Fibroblast of gingiva (primary cell): ENCODE measurements at regions not wholly inside any gene's neighbourhood (a gene's known extent, or its start where the extent isn't known, plus 50 kb on each side); places are given as distances from the start of the nearest gene placed in this dataset.
A peak's percentile ranks its signal among the peaks of the same experiment; 100 is the strongest.
"Not testable (repeated sequence)": the region's sequence is repeated elsewhere in the genome, so short reads cannot be mapped to it uniquely, and the experiment has no call there.

Experiments
- DNase-seq: peaks from one replicate; pipeline ENCODE4 v3.0.0-alpha.2; 2011; ENCODE audit warnings: low read depth

DNA sequence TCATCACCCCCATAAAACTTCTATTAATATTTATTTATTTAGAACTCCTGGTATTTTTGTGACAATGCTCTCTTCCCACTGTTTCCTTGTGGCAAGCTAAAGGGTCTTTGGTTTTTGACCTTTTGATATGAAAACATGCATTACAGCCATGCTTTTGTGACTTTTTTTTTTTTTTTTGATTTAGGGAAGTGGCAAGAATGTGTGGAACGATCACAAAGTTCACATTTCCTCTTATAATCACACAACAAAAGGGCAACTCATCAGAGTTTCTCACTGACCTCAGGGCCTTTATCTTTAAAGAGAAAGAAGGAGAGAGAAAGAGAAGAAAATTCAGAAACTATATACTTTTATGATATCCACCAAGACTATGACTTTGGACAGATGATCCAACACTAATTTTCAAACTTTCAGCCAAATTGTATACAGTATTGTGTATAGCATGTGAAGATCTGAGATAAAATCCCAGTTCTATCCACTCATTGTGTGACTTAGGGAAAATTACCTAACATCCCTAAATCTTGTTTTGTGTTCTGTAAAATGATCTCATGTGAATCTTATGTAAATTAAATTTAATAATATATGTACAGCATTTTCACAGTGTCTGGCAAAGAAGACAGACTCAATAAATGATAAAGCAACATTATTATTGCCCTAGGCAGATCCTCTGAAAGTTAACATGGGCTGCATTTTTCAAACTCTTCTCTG lies 106.8 kb upstream of the MARCKS start:
- no peak for DNase-seq

DNA sequence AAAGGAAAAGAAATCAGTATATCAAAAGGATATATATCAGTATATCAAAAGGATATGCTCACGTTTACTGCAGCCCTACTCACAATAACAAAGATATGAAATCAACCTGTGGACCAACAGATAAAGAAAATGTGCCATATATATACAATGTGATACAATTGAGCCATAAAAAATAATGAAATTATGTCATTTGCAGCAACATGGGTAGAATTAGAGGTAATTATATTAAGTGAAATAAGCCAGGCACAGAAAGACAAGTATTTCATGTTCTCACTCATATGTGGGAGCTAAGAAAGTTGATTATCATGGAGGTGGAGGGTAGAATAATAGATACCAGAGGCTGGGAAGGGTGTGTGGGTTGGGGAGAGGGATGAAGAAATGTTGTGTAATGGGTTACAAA lies 102.9 kb upstream of the MARCKS start:
- no peak for DNase-seq

DNA sequence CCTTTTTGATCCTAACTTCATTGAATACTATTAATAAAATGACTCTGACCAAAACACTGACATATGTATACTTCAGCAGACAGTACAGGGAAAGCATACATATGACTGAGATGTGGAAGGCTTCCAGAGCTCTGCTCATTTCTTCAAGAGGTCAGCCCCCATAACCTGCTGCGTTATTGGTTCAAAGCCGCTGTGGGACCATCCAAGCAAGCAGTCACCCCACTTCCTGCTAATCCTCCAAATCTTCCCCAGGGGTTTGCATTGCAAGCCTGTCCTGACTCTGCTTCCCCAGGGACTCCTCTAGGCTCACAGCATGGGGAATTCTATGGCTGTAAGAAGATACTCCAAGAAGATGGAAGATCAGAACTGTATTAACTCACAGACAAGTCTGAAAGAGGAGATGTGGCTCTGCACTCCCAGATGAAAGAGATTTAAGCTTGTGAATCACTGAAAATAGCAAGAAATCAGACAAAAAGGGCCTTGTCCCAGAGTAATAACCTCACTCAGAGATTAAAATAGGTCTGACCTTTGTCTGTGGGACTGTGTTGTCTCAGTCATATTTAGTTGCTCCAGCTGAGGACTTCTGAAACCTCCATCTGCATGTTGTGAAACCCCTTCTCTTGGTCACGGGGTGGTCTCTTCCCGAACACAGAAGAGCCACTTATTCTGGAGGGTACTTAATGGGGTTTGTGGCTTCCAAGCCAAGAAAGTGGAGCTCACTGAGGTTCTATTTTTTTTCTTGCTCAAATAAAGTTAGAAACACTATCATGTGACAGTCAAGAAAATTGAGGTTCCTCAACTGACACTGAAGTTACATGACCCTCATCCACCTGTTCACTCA lies 101.5 kb upstream of the MARCKS start:
- no peak for DNase-seq

GRCh38 chr6:113756290-113756665 lies 100.9 kb upstream of the MARCKS start:
- DNase-seq: no peak

- DNase-seq: no peak
Measured at GRCh38 chr6:113758214-113758613, 98.9 kb upstream of the MARCKS start.

DNA sequence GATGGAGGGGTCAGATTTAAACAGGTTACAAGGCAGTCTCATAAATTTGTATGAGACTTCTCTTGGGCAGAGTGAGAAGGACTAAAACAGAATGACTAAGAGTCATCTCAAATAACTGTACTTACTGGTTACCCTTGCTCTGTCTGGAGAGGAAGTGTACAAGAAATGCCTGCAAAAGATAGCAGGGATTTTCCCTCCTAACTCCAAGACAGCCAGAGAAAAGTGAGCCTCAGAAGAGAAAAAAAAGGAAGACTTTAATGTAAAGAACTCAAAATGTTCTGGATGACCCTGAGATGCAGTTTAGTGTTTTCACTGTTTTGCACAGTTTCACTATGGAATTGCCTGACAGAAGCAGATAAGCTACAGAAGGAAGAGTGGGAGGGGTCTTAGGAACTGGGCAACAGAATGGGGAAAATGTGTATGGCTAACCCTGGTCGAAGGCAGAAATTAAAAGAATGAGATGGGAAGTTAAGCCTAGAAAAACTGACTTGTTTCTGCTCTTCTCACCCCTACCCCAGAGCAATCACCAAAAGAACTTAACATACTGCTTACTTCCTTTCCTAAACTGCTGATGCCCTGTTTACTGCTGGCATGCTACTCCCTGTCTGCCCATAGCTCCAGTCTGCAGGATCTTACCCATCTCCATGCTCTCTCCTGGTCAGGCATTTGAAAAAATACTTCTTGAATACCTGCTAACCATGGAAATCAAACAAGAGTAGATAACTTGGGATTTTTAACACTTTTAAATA lies 98.1 kb upstream of the MARCKS start:
- DNase-seq: no peak

DNA sequence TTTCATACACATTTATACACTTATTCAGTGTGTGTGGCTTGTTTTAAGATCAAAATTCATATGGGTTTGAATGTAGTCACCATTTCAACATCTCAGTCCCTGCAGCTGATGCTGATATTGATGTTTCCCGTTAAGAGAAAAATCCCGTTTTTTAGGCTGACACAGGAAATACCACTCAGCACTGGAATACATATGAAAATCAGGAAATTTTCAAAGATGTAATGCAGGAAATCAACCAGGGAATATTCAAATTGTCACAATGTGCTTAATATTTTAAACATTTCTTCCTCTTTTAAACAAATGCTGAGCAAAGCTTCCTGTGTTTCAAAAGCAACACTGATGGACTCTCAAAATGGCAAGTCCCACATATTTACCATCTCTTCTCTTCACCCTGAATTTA lies 94.5 kb upstream of the MARCKS start:
- no peak for DNase-seq

GRCh38 chr6:113763311-113763766 lies 93.8 kb upstream of the MARCKS start:
- no peak for DNase-seq

DNA sequence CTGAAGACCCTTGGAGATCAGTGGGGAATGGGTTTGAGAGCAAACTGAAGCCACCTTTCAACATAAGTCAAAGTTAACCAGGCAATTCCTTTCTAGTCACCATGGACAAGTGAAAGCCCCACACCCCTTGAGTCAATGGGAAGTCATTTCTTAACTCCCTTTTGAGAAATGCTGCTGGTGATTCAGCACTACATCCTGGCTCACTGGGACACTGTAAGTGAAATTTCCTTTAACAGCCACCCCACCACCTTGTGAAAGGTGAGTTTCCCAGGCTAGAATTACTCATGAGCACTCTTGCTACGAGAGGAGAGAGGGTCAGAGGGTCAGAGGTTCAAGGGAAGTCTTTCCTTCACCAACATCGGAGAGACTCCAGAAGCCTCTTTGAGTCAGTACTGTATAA lies 93.3 kb upstream of the MARCKS start:
- DNase-seq: peak; percentile 35

DNA sequence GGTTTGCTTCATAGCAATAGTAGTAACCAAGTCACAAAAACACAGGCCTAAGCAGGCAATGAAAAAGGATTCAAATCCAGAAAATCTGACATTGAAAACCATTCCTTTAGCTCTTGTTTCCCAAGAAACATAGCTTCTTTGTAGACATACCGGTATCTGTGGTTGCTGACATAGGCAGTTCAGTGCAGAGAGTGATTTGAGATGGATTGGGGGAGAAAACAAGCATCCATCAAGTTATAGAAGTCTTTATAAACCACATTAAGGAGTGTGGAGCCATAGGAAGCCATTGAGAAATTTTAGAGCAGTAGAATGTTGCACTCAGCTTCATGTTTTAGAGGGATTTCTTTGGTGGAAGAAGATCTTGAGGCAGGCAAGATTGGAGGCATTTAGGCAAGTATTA lies 91.2 kb upstream of the MARCKS start:
- DNase-seq: no peak

- no peak for DNase-seq
Measured at GRCh38 chr6:113767985-113768384, 89.2 kb upstream of the MARCKS start.

DNA sequence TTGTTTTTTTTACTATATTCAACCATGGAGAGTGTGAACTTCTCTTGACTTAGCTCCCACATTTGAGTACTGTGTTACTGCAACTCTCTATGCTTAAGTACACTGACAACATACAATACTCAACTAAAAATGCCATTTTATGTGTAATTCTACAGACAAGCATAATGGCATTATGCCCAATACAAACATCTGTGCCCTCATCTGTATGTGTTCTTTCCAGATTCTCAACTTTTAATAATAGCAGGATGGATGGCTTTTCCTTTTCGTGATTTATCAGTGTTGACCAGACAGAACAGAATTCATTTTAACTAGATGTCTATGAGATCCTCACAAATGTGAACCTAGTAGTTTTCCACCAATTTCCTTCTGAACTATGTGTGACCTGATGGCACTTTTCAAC lies 84.2 kb upstream of the MARCKS start:
- DNase-seq: no peak

DNA sequence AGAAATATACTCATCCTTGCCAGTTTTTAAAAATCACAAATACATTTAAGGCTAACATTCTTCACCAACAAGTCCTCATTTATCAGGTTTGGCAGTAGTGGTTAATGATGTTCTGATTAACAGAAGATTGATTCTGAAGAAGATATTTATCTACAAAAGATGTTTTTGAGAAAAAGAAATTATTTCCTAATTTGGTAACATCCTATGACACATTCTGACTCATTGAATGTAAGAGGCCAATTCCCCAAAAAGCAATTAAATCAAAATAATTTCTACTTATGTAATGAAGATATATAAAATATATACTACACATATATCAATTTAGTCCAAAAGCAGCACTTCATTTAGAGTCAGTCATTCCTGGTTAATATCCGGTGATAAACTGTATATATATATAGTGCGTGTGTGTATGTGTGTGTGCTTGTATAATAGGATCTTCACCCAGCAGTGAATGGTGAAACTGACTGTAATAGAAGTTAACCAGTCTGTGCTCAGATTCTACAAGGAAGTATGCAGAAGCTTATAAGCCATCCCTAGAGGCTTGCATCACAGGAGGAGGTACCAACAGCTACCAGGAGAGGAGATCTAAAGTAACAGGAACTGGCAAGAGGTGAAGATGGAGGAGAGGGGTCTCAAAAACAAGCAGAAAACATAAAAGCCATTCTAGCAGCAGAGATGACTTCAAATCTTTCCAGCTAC lies 82.9 kb upstream of the MARCKS start:
- peak; percentile 77 for DNase-seq

DNA sequence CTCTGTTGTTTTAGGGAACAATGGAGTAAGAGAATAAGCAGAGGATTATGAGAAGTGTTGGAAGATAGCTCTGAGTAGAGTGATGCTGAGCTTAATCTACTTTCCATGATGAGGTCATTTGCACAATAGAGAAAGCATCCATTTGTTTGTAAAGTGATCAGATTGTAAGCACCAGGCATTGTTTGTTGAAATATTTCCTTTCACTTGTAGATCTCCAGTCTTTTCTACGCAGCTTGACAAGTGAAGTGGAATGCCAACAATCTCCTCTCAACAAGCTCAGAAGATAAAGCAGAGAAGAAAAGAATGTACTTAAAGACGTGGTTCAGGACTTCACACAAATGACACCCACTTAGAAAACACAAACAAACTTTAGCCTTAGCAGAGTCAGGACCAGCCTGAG lies 80.1 kb upstream of the MARCKS start:
- no peak for DNase-seq

DNA sequence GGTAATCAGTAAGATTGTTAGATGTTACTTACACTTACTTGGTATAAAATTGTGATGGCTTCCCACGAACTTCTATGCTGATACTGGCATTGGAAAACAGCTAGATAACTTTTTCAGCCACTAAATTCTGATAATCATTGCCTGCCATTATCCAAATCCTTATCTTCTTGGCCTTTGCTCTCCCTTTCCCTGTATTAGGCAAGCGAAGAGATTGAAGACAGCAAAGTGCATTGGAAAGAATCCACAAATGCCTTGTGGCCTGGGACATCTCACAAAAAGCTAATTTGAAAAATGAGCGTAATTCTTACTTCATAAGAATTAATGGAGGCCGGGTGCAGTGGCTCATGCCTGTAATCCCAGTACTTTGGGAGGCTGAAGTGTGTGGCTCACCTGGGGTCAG lies 79.5 kb upstream of the MARCKS start:
- DNase-seq: no peak

DNA sequence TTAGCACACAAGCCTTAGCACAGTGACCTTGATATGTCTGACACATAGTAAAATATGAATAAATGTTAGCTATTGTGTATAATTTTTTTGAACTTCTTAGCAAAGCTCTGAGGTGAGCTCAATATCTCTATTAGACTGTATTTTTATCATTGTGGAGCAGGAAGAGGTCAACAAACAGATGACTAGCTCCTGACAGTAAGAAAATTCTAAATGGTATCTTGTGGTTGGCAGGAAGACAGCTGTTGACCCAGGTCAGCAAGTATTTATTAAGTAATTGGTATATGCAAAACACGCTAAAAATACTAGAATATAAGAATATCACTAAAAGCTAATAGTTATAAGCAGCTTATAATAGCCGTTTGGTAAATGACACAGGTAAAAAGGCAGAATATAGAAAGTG lies 77.5 kb upstream of the MARCKS start:
- DNase-seq: no peak

GRCh38 chr6:113782636-113783035 lies 74.5 kb upstream of the MARCKS start:
- DNase-seq: no peak

- no peak for DNase-seq
Measured at GRCh38 chr6:113786168-113786567, 71.0 kb upstream of the MARCKS start.

- DNase-seq: no peak
Measured at GRCh38 chr6:113788586-113788985, 68.6 kb upstream of the MARCKS start.

- DNase-seq: not testable (repeated sequence)
Measured at GRCh38 chr6:113791225-113791624, 65.9 kb upstream of the MARCKS start.

DNA sequence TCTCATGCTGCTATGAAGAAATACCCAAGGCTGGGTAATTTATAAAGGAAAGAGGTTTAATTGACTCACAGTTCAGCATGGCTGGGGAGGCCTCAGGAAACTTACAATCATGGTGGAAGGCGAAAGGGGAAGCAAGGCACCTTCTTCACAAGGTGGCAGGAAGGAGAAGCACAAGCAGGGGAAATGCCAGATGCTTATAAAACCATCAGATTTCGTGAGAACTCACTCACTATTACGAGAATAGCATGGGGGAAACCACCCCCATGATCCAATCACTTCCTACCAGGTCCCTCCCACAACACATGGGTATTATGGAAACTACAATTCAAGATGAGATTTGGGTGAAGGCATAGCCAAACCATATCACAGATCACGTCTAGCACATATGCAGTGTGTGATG lies 61.8 kb upstream of the MARCKS start:
- DNase-seq: not testable (repeated sequence)

DNA sequence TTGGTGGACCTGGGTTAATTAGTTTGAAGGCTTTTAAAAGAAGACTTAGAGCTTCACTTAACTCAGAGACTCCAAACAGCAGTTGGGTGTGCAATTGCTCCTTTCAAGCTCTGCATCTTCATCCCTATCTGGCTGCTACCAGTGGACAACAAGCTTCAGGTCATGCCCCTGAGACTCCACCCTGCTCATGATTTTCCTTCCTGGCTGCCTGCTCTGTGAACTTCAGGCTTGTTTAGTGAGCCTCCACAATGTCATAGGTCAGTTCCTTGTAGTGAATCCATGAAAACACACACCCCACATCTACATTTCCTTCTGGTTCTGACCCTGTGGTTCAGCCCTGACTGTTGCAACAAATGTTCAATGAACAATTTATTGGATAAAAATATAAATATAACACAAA lies 61.1 kb upstream of the MARCKS start:
- no peak for DNase-seq
